KBM-7 (cell line): ENCODE measurements at regions not wholly inside any gene's neighbourhood (a gene's known extent, or its start where the extent isn't known, plus 50 kb on each side); places are given as distances from the start of the nearest gene placed in this dataset.

Source experiments
- DNase-seq: peaks from one replicate; pipeline ENCODE4 v3.0.0-alpha.2; 2015
- in situ Hi-C: fragments of 300-500 bp; cut with MboI; formaldehyde crosslinking; loops from 2 replicates; pipeline ENCODE4 v1.14.3; 2020; ENCODE audit warnings: low sequenced_read_pairs, low pct_unique_long_range_greater_than_20kb, mixed read lengths

- in situ Hi-C loops, result no loop called here
- DNase-seq, result no peak
Measured at GRCh38 chr11:104329078-104329665, 165.2 kb upstream of the PDGFD start.

DNA sequence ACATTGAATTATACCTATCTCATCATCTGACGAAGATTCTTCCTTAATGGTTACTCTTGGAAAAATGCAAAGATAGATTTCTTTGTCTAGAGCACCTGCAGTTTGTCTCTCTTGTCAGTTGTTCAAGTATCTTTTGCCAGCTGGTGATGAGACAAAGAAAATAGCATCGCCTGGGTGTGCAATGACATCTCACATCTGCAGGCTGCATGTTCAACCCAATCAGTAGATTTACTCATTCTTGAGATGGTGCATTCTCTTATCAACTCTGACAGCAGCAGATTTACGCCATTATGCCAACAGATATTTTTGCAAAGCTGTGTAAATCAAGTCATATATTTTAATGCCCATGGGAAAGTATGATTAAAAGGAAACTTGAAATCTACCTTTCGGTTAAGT, 164.6 kb upstream of the PDGFD start:
- DNase-seq, result no peak
- in situ Hi-C loops, result no loop called here

DNA sequence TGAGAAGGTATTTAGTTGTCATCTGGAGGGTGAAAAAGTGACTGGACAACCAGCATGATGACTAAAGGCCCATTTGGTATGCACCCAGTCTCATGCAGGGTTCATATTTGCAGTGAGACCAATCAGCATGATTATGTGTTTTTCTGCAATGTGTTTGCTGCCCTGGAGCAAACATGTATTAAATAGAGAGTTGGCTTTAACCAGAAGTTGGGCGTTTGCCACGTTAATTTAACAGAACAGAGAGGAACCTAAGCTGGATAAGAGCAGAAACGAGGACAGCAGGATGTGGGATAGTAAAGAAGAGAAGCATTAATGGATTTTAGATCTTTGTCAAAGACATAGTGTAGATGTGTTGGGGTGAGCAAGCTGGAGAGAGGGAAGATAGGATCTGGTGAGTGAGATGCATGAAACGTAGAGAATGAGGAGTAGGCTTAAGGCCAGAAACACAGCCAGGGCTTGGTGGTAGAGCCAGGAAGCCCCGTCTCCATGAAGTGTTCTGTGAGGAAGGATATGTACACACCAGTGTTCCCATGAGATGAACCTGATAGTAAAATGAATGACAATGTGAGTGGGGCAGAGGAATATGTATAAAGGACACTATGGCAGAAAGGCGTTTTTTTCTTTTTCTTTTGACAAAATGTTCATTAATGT, 164.0 kb upstream of the PDGFD start:
- in situ Hi-C loops, result no loop called here
- DNase-seq, result no peak

GRCh38 chr11:104325093-104325492, 161.1 kb upstream of the PDGFD start:
- in situ Hi-C loops, result no loop called here
- DNase-seq, result no peak

DNA sequence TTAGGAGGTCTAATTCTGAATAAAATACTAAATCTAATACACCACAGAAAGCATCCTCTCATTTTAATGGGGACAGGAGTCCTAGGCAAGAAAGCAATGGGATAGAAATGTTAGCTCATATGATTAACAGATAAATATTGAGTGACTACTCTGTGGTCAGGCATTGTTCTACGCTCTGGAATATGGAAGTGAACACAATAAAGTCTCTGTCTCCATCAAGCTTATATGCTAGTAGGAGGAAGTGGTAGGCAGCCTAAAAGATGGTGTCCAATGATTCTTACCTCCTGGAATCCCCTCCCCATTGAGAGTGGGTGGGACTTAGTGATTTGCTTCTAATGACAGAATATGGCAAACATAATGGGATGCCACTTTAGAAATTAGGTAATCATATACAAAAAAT, 160.3 kb upstream of the PDGFD start:
- in situ Hi-C loops, result no loop called here
- no peak for DNase-seq

- in situ Hi-C loops, result no loop called here
- DNase-seq, result no peak
Measured at GRCh38 chr11:104323841-104324240, 159.9 kb upstream of the PDGFD start.

DNA sequence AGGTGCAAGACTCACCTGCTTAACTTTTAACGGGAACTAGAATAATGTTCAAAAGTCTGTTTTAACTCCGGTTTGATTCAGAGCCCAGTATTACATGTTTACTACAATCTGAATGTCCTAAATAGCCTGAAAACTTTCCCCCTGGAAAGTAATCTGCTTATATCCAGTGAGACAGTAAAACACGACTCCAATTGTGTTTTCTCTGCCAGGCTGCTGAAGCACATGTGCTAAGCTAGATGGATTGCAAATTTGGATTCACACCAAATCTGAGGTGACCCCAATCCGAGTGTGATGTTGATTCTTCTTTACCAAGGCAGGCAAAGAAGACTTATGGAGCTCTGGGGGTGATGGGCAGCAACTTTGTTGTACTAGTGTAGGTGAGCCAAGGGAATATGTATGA, 158.7 kb upstream of the PDGFD start:
- DNase-seq, result no peak
- in situ Hi-C loops, result no loop called here

- no peak for DNase-seq
- in situ Hi-C loops, result no loop called here
Measured at GRCh38 chr11:104320956-104321355, 157.0 kb upstream of the PDGFD start.

DNA sequence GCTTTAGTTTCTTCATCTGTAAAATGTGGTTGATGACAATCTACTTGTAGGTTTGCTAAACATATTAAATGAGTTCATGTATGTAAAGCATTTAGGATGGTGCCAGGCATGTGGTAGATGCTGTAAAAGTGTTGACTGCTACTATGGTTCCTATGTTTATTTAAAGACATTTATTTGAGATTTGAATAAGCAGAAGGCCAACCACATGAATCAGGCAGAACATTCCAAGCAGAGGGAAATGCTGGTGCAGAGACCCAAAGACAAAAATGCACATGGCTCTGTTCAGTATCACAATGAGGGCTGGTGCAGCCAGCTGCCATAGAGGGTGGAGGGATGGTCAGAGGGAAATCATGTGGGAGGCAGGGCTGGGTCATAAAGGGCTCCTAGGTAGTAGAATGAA, 156.2 kb upstream of the PDGFD start:
- no peak for DNase-seq
- in situ Hi-C loops, result no loop called here

- in situ Hi-C loops, result no loop called here
Measured at GRCh38 chr11:104319396-104319795, 155.4 kb upstream of the PDGFD start.

DNA sequence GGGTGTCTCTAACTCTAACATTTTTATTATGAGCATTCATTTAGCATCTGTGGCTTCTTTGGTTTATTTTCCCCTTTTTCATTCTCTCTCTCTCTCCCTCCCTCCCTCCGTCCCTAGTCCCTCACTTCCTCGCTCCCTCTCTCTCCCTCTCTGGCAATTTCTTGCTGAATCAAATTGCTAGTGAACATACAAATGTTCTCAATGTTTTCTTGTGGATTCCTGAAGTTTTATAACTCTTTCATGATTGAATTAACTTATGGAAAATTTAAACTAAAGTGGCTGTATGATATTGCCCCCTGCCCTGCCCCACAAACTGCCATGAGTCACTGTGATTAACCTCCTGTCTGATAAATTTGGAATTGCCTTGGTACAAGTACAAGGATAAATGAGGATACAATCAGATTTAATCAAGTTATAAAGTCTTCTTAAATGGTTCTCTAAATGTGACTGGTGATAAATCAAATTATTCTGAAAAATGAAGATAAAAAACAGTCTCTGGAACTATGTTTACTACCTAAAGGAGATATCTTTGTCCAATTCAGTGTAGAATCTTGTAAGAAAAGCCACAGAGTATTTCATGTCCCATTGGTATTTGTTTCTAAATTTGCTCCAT, 143.0 kb upstream of the PDGFD start:
- DNase-seq, result no peak
- in situ Hi-C loops, result no loop called here

More at GRCh38 chr11:104319396-104319795, 155.4 kb upstream of the PDGFD start:
- no peak for DNase-seq

GRCh38 chr11:104301776-104302175, 137.8 kb upstream of the PDGFD start:
- DNase-seq, result no peak
- in situ Hi-C loops, result no loop called here

DNA sequence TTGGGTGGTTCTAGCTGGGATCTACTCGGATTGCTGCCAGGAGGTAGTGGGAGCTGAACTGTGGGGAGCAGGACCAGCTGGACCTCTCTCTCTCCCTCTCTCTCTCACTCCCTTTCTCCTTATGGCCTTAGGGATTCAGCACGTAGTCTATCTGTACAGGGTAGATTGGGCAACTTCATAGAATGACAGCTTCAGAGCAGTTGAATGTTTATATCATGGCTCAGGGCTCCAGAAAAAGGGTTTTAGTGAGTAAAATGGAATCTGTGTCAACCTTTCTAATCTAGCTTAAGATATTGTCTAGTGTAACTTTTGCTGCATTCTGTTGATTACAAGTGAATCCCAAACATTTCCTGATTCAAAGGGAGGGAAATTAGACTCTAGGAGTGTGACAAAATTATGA, 127.7 kb upstream of the PDGFD start:
- no peak for DNase-seq
- in situ Hi-C loops, result no loop called here

- DNase-seq, result no peak
- in situ Hi-C loops, result no loop called here
Measured at GRCh38 chr11:104286129-104286528, 122.2 kb upstream of the PDGFD start.

- in situ Hi-C loops, result no loop called here
- no peak for DNase-seq
Measured at GRCh38 chr11:104279587-104279986, 115.6 kb upstream of the PDGFD start.

- DNase-seq, result peak; percentile 21
- in situ Hi-C loops, result no loop called here
Measured at GRCh38 chr11:104275992-104276391, 112.0 kb upstream of the PDGFD start.

DNA sequence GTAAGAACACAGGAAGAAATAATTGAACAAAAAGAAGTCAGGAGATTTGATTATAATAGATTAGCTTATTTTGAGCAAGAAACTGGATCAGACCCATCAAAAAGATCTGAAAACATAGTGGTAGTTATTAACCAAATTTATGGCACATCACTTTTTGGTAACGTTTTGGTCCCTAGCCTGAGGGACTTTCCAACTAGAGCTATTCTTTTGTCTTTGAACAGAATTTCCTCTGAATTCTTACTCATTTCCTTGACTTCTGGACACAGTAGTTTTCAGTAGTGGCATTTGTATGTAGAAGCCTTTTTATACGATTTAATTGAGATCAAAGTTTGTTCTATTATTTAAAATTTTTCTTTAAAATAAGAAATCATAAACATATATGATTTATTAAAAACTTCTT, 96.5 kb upstream of the PDGFD start:
- DNase-seq, result no peak
- in situ Hi-C loops, result no loop called here

DNA sequence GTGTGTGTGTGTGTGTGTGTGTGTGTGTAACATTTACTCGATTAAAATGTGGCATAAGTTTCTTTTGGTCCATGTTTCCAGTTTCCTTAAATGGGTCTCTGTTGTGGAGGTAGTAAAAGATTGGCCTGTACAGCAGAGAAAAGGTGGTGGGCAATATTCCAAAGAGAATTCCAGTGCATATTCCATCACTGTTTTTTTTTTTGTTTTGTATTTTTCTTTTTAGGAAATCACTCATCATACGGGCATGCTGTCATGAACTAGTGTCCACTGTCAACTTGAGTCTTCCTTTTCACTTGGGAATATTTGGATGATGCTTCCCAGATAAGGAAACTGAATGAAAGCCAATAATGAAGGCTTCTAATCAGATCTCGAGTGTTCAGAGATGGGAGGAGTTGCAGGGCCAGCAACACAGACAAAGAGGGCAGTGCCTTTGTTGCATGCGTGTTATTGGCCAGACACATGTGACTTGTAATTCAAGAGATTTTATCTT, 95.2 kb upstream of the PDGFD start:
- in situ Hi-C loops, result no loop called here
- DNase-seq, result no peak

GRCh38 chr11:104256525-104256924, 92.6 kb upstream of the PDGFD start:
- in situ Hi-C loops, result no loop called here
- DNase-seq, result peak; percentile 9

GRCh38 chr11:104254347-104254746, 90.4 kb upstream of the PDGFD start:
- in situ Hi-C loops, result no loop called here
- DNase-seq, result peak; percentile 72

- in situ Hi-C loops, result no loop called here
- no peak for DNase-seq
Measured at GRCh38 chr11:104246590-104246989, 82.6 kb upstream of the PDGFD start.
